GM12891 (cell line): ENCODE measurements at regions not wholly inside any gene's neighbourhood (a gene's known extent, or its start where the extent isn't known, plus 50 kb on each side); places are given as distances from the start of the nearest gene placed in this dataset.

ENCODE experiments used
- DNase-seq: peaks from one replicate; pipeline ENCODE4 v3.0.0; 2011; ENCODE audit warnings: low spot score; ENCODE audit not compliant: insufficient read length
- FAIRE-seq: peaks from 2 replicates; lab custom pipeline; 2011; peaks lifted over from hg19 to GRCh38; lab: Jason Lieb, UNC
- PAX5 ChIP-seq: IDR thresholded peaks from 2 replicates; pipeline ENCODE4 v1.6.1; 2011; ENCODE audit warnings: low read length, moderate library complexity, mild to moderate bottlenecking; ENCODE audit not compliant: insufficient read depth, severe bottlenecking
- POLR2A ChIP-seq: IDR thresholded peaks from 2 replicates; pipeline ENCODE4 v1.6.1; 2011; ENCODE audit warnings: low read depth, low read length, control low read depth
- POLR2AphosphoS5 ChIP-seq: IDR thresholded peaks from 2 replicates; pipeline ENCODE4 v1.6.1; 2011; ENCODE audit warnings: low read depth, low read length, control low read depth
- POU2F2 ChIP-seq: IDR thresholded peaks from 2 replicates; pipeline ENCODE4 v1.6.1; 2011; ENCODE audit warnings: low read depth, mild to moderate bottlenecking, control low read depth, low read length, moderate library complexity
- SPI1 ChIP-seq: IDR thresholded peaks from 2 replicates; pipeline ENCODE4 v1.6.1; 2011; ENCODE audit warnings: low read depth, low read length, control low read depth
- TAF1 ChIP-seq: IDR thresholded peaks from 2 replicates; pipeline ENCODE4 v1.6.1; 2011; ENCODE audit warnings: low read depth, low read length, control low read depth

DNA sequence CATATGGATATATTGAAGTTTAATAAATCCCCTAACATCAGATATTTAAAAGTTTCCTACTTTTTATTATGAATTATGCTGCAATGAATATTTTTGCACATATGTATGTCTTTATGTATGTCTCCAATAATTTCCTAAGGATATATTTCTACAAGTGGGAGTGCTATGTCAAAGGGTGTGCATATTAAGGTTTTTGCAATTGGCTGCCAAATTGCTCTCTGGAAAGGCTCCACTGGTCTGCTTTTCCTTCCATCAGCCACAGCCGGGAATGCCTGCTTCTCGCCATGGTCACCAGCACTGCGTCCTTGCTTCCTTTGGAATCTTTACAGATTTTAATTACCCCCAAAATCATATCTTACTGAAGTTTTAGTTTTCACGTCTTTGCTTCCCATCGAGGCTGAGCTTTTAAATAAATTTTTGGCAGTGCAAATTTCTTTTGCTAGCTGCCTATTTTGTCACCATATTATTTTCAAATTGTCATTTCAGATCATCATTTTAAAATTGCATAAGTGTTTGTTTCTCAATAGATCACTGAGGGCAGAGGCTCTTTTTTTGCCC lies 221.7 kb downstream of the SNX19 start:
- TF ChIP-seq SPI1 (no peak), POU2F2 (no peak), TAF1 (no peak), POLR2A (no peak), POLR2AphosphoS5 (no peak)
- DNase-seq: no peak
- FAIRE-seq: no peak

DNA sequence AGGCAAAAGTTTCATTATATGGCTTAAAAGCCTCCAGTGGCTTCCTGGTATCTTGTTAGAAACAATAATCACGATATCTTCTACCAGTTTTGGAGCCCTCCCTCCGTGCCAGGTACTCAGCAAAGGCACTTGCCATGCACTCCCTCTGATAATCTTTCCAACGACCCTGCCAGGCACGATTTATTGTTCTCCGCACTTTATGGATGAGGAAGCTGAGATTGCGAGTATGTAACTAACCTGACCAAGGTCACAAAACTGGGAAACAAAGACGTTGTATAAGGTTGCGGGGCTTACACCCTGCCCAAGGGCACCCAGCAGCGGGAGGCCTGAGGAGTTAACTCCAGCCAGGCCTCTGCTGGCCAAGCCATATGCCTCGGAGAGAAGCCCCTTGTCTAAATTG lies 218.1 kb downstream of the SNX19 start:
- TF ChIP-seq POU2F2 (no peak), POLR2A (no peak), TAF1 (no peak), POLR2AphosphoS5 (no peak), SPI1 (no peak), PAX5 (no peak)
- no peak for FAIRE-seq

DNA sequence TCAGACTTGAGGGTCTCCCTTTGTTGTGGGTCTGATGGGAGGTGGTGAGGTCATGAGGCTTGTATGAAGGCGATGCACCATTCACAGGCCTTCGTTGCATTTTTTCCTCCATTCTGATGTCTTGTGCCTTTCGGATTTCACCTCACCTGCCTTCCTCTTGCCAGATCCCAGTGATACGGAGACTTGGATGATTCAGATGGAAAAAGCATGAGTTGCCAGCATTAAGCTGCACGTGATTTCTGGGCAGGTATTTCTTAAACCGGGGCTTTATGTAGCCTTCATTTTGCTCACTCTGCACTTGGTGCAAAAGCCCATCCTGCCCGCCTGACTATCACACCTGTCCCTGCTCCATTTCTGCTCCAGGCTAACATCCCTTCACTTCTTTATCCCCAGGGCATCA lies 216.7 kb downstream of the SNX19 start:
- DNase-seq: no peak
- FAIRE-seq: no peak
- no peak for TF ChIP-seq TAF1

More for the DNA sequence above, 218.1 kb downstream of the SNX19 start:
- no peak for DNase-seq

DNA sequence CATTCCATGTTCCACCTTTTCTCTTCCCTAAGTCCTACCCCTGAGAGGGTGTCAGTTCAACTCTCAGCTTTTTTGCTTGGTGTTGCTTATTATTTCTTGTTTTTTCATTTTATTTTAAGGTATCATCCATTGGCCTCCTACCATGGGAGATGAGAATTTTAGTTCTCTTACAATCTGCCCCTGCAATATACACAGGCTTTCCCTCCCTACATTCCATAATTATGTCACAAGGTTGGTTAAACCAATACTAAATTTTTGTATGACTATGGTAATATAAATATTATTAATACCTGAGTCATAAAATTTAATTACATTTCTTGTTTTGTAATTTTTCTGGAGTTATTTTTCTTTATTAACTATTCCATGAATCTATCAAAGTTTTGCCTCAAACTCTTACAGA lies 216.2 kb downstream of the SNX19 start:
- no peak for DNase-seq
- TF ChIP-seq POLR2AphosphoS5 (no peak), SPI1 (no peak), TAF1 (no peak), POLR2A (no peak), POU2F2 (no peak), PAX5 (no peak)
- FAIRE-seq: no peak

DNA sequence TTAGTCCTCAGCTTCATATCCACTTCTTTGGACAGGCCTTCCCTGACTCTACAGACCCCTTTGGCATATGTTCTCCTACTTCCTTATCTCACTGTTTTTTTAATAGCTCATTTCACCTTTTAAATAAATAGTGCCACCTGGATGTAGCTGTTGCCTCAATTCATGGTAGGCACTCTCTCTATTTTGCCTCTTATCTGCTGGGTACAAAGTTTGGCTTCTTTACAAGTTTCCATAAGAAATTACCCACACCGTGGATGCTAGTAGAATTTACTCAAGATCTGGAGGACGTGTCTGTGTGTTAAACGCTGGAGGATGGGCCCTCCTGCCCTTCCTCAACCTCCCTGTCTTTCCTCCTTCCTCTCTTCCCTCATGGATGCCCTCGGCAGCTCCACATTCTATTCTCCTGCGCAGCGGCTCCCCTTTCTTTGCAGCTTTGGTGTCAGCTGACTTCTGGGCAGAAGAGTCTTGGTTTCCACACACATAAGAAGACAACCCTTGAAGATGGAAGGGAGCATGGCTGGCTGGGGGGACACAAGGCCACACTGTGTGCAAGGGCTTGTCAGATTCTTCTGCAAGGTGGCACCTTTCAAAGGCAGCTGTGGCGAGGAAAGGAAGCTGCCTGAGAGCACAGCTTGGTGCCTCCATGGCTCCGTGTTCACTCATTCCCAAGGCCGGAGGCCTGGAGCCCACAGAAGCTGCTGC lies 212.6 kb downstream of the SNX19 start:
- TF ChIP-seq POLR2A (no peak), TAF1 (no peak), POLR2AphosphoS5 (no peak), PAX5 (no peak), SPI1 (no peak), POU2F2 (no peak)
- DNase-seq: no peak
- FAIRE-seq: no peak

DNA sequence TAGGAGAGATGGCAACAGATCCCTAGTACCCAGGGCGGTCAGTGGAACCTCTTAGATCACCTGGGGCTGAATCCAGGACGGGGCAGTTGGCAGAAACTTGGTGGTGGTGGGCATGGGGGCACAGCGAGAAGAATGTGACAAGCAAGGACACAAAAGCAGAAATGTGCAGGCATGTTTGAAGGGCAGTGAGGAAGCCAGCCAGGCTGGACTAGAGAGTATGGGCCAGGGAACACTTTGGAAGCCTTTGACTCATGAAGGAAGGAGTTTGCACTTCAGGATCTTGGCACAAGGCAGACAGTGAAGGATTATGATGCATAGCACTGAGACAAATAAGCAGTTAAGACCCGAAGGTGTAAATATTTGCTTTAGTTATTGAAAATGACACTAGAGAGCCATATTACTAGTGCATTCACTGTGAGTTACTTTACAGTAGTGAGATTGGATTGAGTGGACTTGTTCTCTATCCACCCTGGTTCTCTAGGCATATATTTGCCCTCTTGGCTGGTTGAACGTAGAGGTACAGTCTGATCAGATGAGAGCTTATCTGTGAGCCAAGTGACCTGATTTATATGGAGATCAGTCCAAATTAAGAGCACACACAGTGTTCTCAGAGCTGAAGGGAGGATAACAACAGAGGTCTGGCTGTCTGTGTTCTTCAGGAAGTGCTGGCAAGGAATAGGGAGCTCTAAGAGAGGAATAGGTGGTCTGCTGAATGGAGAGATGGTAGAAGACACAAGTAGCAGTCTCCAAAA lies 210.4 kb downstream of the SNX19 start:
- no peak for DNase-seq
- no peak for FAIRE-seq
- TF ChIP-seq POU2F2: no peak
- no peak for TF ChIP-seq POLR2A
- TF ChIP-seq TAF1: no peak
- TF ChIP-seq PAX5: no peak
- TF ChIP-seq SPI1: no peak
- TF ChIP-seq POLR2AphosphoS5: no peak

DNA sequence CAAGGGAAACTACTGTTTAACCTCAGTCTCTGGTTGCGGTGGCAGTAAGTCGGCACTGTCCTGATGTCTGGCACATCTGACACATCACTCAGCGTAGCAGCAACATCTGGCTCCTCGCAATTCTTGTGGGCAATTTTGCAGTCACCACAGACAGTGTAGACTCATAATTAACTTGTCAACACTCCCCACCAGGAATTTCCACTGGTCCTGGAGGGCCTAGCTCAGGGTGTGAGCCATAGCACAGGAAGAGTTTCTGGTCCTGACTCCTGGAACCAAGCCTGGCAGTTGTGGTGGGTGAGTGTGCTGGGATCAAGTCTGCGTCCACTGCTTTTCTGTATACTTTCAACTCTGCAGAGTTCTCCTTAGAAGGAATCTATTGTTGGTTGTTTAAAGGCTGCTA lies 209.7 kb downstream of the SNX19 start:
- FAIRE-seq: no peak
- DNase-seq: no peak
- no peak for TF ChIP-seq POU2F2
- no peak for TF ChIP-seq POLR2A
- TF ChIP-seq SPI1: no peak
- TF ChIP-seq PAX5: no peak
- TF ChIP-seq TAF1: no peak
- no peak for TF ChIP-seq POLR2AphosphoS5

DNA sequence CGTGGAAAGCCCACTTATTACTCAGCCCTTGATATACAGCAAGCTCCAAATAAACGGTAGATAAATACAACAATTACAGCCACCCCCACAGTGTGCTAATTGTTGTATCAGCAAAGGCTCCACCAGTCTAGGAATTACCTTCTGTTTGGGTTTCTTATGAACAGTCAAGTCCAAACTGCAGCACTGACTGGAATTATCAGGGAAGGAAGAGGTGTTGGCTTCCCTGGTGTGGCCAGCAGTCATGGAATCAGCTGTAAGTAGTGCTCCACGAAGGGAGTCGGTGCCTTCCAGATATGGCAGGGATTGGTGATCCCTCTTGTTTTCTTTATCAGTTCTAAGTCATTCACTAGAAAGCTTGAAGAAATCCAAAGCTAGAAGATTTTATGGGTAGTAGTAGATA lies 209.1 kb downstream of the SNX19 start:
- DNase-seq (no peak), FAIRE-seq (no peak)
- TF ChIP-seq POLR2AphosphoS5: no peak
- TF ChIP-seq POU2F2: no peak
- TF ChIP-seq SPI1: no peak
- TF ChIP-seq POLR2A: no peak
- no peak for TF ChIP-seq TAF1
- TF ChIP-seq PAX5: no peak

DNA sequence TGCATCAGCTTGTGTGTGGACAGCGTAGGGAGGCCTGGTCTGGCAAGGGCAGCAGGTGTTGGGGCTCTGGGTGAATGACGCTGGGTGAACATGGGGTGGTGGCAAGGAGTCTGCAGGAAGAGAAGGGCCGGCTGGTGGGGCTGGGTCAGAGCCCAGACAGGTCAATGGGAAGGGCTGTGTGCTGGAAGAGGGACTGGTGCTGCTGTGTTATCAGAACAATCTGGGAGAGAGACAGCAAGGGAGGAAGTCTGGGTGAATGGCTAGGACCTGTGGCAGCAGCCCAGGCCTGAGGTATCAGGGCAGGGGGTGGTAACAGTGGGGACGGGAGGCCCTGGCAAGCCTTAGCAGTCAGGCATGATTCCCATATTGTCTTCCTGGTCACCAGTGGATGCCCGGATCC lies 206.7 kb downstream of the SNX19 start:
- TF ChIP-seq POU2F2 (no peak), POLR2A (no peak), PAX5 (no peak), TAF1 (no peak), SPI1 (no peak), POLR2AphosphoS5 (no peak)
- FAIRE-seq (no peak), DNase-seq (no peak)
